ENCODE measurements at regions not wholly inside any gene's neighbourhood (a gene's known extent, or its start where the extent isn't known, plus 50 kb on each side); places are given as distances from the start of the nearest gene placed in this dataset.

GRCh38 chr16:17942067-17942466 is 394.5 kb downstream of the NPIPA8 start:
- no peak for TF ChIP-seq EZH2 (IDR thresholded peaks at IDR 0.05; ENCODE audit: insufficient read depth, poor library complexity, severe bottlenecking)
- no peak for TF ChIP-seq EZH2phosphoT487 (IDR thresholded peaks at IDR 0.05; ENCODE audit: insufficient read depth, low read depth)
